Left lobe of liver (tissue), 2 donors: ENCODE measurements at regions not wholly inside any gene's neighbourhood (a gene's known extent, or its start where the extent isn't known, plus 50 kb on each side); places are given as distances from the start of the nearest gene placed in this dataset.

Experiments
- ATAC-seq: fragments of 200-7000 bp; cut with Tn5 transposase; one replicate; pipeline ENCODE4 v1.9.1; 2020; ENCODE audit warnings: mild to moderate bottlenecking, moderate library complexity
- DNase-seq: peaks from one replicate; pipeline ENCODE4 v3.0.0-alpha.2; 2020; ENCODE audit warnings: low spot score
- donor health status: DM: no; HTN: no; CAD: no; lungs with moderate emphysema.
- donor health status: DM: no; HTN: yes; CAD: no.

DNA sequence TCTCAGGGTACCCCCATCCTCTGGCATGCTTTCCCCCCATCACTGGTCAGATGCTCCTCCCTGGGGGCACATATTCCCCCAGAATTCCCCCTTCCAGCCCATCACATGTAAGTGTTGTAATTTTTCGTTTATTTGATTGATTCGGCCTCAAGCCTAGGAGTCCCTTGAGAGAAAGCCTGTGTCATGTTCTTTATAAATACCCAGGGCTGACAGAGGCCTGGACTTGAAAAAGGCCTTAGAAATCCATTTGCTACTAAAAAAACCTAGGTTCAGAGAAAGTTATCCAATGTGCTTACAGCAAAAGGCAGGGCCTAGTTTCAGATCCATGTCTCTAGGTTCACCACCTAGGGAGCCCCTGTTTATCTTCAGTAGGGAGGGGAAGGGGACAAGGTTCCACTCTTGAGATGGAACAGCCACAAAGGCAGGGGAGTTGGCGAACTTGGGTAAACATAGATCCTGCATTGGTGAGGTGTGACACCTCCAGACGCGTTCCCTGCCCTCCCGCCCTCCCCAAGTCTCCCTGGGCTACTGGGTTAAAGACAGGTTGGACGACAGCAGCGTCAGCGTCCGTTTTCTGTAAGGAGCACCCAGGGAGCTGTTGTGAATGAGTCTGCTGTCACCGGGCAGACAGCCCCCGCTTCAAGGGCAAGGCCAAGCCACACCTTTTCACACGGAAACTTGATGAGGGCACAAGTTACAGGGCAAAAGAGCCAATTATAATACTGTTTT lies 147.8 kb downstream of the EN1 start:
- DNase-seq (no peak), ATAC-seq (no peak)

DNA sequence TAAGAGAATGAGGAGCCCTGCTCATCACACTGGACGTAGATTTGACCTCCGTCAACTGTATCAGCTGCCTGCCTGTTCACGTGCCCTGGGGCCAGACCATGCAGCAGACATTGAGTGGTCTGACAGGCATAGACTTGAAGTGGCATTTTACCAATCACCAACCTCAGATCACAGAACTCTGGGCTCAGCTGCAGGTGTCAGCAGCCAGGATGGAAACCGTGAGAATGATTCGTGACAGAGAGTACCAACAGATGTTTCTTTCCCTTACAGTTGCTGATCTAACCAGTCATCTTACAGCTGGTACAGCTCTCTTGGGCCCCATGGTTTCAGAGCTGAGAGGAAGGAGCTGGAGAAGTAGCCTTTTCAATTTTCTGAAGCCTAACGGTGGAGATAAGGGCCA lies 148.9 kb downstream of the EN1 start:
- ATAC-seq (no peak), DNase-seq (no peak)

GRCh38 chr2:118697781-118698180 lies 149.7 kb downstream of the EN1 start:
- ATAC-seq (no peak), DNase-seq (no peak)

- no peak for ATAC-seq
Observed at GRCh38 chr2:118696786-118697465, 150.5 kb downstream of the EN1 start.

GRCh38 chr2:118693287-118693822 lies 154.1 kb downstream of the EN1 start:
- no peak for DNase-seq
- no peak for ATAC-seq

More at GRCh38 chr2:118696786-118697465, 150.5 kb downstream of the EN1 start:
- no peak for DNase-seq

- DNase-seq = no peak
Observed at GRCh38 chr2:118689874-118690273, 157.6 kb downstream of the EN1 start.

GRCh38 chr2:118689456-118689855 lies 158.0 kb downstream of the EN1 start:
- ATAC-seq (no peak), DNase-seq (no peak)

More at GRCh38 chr2:118689874-118690273, 157.6 kb downstream of the EN1 start:
- no peak for ATAC-seq

GRCh38 chr2:118689033-118689432 lies 158.4 kb downstream of the EN1 start:
- ATAC-seq (no peak), DNase-seq (no peak)

GRCh38 chr2:118687698-118688097 lies 159.8 kb downstream of the EN1 start:
- DNase-seq (no peak), ATAC-seq (no peak)

- ATAC-seq (no peak), DNase-seq (no peak)
Observed at GRCh38 chr2:118687192-118687591, 160.3 kb downstream of the EN1 start.

DNA sequence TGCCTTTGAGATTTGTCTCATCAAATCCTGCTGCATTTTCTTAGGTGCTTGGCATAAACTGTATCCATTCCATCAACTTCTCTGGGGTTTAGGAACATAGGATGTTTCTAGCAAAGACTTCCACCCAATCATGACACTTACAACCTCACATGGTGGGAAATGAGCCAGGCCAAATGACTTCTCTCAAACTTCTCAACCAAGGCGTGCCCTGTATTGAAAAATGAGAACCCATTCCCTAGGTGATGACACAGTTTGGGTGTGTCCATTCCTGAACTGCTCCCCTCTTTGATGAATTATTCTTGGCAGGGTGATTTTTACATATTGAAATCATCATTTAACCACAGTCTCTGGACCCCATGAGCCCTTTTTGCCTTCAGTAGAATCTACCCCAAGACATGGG lies 161.1 kb downstream of the EN1 start:
- ATAC-seq (no peak), DNase-seq (no peak)

- ATAC-seq (no peak), DNase-seq (no peak)
Observed at GRCh38 chr2:118683460-118683859, 164.0 kb downstream of the EN1 start.

DNA sequence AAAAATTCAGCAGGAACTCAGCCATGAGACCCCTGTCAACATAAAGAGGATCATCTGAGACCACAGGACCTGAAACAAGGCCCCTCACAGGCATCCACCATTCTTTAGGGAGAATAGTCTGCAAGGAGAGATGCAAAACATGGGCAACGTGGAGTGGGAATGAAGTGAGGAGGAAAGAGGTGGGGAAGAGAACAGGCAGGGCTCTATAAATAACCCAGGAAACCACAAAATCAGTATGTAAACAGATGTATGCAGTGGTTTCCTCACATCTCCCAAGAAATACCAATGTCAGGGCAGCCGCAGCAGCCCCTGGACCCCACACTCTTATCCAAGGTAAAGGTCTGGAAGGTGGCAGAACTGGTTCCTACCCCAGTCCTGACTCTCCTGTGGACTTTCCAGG lies 168.5 kb downstream of the EN1 start:
- ATAC-seq (no peak), DNase-seq (no peak)

DNA sequence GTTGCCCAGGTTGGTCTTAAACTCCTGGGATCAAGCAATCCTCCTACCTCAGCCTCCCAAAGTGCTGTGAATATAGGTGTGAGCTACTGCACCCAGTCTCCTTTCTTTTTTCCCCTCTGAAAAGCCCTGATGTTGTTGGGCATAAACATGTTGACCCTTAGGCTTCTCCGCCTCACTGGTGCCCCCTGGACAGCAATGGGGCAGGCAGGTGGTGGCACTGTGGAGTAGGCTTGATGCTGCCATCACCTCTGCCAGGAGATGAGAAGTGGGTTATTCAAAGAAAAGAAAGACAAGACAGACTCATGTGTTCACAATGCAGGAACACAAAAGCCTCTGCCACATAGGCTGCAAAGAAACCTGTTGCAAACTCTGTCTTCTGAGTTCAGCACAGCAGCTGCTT lies 169.9 kb downstream of the EN1 start:
- no peak for DNase-seq
- ATAC-seq = no peak

DNA sequence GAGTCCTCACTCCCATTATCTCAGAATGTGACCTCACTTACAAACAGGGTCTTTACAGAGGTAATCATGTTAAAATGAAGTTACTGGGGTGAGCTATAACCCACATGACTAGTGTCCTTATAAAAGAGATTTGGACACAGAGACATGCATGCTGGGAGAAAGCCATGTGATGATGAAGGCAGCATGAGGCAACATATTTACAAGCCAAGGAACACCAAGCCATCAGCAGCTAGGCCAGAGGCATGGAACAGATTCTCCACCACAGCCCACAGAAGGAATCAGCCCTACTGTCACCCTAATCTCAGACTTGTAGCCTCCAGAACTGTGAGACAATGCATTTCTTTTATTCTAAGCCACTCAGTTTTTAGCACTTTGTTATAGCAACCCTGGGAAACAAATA lies 171.9 kb downstream of the EN1 start:
- DNase-seq (no peak), ATAC-seq (no peak)

GRCh38 chr2:118672571-118673158 lies 174.8 kb downstream of the EN1 start:
- DNase-seq = no peak

DNA sequence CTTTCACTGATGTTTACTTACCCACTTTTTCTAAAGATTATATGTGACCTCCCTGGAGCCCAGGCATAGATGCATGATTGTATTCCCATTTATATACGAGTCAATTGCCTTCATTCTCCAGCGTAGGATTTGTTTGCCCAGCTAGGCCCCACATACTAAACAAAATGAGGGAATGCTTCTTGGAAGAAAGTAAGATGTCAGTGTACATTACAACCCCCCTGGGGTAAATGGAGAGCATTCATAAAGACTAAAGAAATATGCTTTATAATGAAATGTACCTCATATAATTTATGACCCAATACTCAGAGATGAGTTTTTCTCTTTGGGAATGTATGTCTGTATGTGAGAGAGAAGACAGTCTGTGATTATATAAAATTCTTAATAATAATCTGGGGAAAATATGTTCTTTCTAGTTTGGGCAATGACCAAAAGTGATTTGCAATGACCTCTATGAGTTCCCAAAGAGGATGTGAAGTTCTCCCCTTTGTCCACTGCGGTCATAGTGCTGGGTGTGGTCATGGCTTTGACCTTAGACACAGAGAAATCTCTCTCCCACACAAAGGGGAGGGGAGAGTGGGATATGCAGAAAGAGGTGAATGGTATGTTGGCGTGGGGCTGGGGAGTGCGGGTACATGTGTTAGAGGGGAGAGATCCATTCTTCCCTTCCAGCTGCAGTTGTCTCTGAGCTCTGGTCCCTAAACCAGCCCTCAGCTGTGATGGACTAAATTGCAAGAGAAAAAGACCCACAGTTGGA lies 175.6 kb downstream of the EN1 start:
- ATAC-seq = no peak
- no peak for DNase-seq

More at GRCh38 chr2:118672571-118673158, 174.8 kb downstream of the EN1 start:
- no peak for ATAC-seq

- ATAC-seq (peak; percentile 26), DNase-seq (no peak)
Observed at GRCh38 chr2:118670838-118671237, 176.6 kb downstream of the EN1 start.

DNA sequence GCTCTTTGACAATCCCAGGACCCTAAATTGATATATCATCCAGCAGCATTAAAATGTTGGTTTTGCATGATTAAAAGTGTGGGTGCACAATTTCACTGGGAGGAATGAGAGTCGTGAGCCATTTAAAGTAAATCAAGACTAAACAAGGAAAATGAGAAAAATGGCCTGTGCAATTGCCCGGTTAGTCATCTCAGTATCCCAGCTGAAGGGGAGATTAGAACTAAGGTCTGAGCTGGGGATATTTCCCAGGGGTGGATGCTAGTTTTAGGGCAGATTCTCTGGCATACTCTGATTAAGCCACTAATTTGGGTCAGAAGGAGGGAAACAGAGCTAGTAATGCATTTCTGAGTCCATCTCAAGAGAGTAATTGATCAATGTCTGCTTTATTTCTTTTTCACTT lies 177.2 kb downstream of the EN1 start:
- ATAC-seq (no peak), DNase-seq (no peak)

GRCh38 chr2:118669654-118670053 lies 177.8 kb downstream of the EN1 start:
- no peak for DNase-seq
- no peak for ATAC-seq
